T1000 (cell line): ENCODE measurements at regions not wholly inside any gene's neighbourhood (a gene's known extent, or its start where the extent isn't known, plus 50 kb on each side); places are given as distances from the start of the nearest gene placed in this dataset.

Experiments
- DNase-seq: peaks from one replicate; lab custom pipeline; 2025; ENCODE audit warnings: mixed read lengths; lab: John Stamatoyannopoulos, UW

DNA sequence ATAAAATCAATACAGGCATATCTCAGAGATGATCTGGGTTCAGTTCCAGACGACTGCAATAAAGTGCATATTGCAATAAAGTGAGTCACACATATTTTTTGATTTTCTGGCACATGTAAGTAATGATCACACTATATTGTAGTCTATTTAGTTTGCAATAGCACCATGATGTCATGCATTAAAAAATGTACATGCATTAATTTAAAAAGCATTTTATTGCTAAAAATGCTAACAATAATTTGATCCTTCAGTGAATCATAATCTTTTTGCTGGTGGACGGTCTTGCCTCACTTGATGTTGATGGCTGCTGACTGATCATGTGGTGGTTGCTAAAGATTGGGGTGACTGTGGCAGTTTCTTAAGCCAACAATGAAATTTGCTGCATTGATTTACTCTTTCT, 511.1 kb downstream of the OTOL1 start:
- DNase-seq, result no peak

DNA sequence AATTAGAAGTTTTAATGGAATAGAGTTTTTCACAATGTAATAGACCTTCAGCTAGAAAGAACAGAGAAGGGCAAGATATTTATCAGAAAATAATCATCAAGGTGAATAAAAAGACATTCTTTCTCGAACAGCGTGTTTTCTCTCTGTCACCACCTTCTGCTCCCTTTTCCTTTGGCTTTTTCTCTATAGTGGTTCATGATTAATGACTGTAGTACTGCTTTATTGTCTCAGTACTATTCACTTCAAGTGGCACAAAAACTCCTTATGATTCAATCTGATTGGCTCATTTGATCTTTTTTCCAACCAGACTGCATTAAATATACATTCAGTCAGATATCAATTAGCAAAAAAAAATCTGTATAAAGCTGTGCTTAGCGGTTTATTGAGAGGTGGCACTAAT, 516.0 kb downstream of the OTOL1 start:
- no peak for DNase-seq

DNA sequence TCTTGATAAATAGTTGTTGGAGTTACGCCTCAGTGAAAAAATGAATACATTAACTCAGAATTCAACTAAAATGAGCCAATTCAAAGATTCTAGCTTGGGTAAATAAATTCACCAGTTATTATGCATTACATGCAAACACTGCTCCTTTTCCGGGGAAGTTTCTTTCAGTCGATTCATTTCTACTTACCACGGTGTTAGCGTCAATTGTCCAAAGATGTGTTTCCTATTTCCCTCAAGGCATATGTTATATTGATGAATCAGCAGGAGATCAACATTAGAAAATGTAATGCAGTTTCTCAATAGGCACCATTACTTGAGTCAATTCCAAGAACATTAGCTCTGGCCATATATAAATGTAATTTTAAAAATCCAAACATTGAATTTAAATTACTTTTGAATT, 517.7 kb downstream of the OTOL1 start:
- no peak for DNase-seq

DNA sequence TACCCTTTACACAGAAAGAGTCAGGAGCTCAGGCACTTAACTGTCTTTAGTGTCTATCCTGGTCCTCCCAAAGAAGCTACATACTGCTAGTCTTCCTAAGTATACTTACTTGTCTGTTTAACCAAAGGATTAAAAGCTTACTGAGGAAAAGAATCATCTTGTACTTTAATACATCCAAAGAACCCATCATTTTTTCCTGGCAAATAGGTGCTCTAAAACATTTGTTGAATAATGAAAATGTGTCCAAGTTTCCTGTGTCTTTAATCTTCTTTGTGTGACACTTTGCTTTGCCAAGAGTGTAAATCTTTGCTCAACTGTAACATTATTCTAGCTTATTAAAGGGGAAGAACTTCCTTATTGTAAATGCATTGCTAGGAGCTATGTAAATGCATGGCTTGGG, 519.2 kb downstream of the OTOL1 start:
- no peak for DNase-seq

DNA sequence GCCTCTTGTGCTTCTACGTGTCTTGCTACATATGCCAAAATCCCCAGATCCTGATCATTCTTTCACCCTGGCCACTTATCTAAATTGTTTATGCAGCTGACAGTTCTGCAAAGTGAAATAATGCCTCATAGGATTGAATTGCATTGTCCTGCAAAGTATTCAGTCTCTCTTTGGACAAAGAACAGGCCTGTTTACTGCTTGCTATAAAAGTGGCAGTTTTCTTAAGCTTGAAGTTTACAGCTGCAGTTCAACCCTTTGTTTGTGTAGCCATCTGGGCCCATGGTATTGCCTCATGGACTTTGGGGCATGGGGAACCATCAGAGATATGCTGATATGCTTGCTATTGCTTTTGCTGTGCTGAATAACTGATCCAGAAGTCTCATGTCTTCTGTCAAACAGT, 523.2 kb downstream of the OTOL1 start:
- no peak for DNase-seq

DNA sequence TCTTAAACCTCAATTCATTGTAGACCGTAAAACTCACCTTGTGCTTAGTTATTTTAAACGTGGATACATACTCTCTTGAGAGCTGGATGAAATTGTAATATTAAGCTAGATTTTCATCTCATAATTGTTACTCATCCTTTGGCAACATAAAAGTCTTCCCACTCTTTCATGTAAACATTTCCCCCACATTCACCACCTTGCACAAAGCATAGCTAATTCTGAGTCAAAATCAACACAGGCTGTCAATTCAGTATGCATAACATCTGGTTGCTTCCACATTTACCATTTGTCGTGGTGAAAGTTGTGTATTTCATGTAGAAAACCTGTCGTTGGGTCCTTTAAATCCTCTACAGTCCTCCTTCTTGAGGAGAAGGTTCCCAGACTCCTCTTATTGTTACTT, 524.6 kb downstream of the OTOL1 start:
- DNase-seq, result no peak

DNA sequence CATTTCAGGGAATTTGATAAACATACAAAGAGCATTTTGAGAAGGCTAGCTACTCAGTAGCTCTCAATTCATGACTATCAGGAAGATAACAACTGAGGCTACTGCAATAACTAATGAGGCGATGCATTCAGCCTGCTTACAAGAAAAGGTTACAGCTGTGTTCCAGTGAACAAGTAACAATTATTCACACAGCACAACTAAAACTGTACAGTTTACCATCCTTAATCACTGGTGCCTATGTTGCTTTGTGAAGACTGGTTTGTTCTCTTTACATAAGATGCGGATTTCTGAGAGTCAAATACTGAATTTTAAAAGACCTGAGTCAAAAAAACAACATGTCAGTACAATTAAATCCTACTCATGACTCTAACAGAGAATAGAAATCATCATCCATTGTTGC, 526.3 kb downstream of the OTOL1 start:
- no peak for DNase-seq

DNA sequence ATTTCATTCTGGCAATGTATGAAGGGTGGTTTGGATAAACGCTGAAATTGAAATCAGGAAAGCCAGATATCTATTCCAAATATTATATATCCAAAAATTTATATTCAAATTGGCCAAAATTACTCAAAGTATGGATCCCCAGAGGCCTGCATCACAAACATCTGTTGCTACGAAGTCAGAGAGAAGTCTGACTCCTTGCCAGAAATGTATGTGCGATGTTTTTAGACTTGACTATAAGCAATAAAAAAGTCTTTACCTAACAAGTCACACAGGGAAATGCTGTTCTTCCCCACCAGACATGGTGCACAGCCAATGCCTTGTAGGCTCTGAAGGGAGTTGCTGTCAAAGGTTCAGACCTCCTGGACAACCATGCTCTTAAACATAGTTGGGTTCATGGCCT, 533.1 kb downstream of the OTOL1 start:
- no peak for DNase-seq

DNA sequence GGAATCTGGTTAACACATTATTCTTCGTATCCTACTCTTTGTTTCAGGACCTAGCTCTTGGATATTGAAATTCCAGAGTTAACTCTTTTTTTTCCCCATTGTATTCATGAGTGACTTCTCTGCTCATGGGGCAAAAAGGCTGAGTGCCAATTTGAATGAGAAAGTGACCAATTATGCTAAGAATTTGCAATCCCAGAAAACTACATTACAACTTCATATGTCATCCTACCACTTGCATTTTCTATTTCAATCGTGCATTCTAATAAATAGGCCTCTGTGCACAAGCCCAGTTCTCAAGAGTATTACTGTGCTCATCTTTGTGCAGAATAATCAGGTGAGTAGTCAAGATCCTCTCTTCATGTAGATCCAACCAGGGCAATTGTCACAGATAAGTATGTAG, 537.8 kb downstream of the OTOL1 start:
- no peak for DNase-seq

DNA sequence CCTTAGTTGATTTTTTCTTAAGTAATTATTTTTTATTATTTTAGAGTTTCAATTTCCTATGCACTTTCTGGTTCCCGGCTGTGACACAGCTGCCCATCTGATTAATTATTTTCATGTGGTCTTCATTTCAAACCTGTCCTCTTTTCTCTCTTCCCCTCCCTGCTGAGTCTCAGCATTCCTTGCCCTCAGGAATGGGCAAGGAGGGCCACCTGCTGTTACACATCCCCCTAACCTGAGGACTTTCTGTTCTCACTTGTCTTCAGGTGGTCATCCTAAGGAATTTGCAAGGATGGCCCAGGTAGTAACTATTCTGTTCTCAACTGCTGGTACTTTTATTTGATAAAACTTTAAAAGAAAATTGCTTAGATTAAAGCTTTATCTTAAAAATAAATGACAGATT, 545.0 kb downstream of the OTOL1 start:
- DNase-seq, result no peak

DNA sequence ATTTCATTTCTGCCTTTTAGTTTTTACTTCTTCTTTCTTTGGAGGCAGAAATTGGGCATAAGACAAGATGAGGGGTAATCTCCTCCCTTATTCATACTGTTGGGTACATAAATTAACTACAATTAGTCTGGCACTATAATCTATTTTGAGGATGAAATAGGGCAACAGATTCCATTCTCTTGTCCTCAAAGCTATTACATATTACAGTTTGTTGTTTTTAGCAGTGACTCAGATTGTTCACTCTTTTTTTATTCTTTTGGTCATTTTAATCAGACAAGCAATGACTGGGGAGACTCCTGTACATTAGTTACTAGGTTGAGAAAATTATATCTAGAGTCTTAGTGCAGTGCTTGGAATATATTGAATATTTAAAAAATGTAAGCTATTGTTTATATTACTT, 556.0 kb downstream of the OTOL1 start:
- DNase-seq, result no peak

DNA sequence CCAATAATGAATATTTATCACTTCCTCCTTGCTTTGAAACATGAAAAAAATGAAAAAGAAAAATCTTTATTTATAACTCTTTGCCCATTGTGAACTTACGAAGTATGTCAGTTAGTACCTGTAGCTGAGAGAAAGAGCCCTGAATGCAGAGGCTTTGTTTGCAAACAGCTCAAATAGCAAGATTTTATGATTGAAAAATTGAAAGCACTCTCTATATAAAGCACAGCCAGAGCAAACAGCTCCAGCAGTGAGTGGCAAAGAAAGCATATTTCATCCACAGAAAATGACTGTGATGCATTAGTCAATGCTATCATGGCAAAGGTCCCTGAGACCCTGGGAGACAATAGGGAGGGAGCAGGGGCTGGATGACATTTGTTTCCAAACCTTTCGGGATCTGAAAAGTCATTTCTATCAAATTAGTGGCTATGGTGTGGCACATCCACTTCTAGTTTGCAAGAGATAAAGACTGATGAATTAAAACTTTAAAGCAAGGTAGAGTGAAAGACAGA, 576.1 kb downstream of the OTOL1 start:
- DNase-seq, result no peak

DNA sequence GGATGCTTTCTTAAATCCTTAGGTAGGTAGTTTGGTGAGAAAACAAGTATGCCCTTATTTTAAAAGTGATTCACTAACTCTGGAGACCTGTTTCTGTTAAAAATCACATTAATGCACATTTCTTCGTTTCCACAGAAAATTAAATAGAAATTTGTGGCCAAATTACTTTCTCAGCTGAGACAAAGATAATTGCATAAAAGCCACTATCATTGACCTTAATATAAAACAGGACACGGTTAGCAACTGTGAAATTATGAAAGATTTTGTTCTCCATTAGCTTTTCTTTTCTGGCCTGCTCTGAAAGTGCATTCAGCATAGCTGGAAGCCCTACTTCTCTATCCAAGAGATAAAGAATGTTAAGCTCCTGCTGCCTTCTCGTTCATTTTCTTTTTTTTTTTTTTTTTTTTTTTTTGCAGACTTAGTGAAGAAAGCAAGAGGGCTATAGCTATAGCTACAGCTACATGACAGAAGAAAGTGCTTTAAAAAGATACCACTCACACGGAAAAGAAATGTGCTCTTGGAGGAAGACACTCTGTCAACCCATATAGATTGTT, 576.9 kb downstream of the OTOL1 start:
- DNase-seq, result no peak

DNA sequence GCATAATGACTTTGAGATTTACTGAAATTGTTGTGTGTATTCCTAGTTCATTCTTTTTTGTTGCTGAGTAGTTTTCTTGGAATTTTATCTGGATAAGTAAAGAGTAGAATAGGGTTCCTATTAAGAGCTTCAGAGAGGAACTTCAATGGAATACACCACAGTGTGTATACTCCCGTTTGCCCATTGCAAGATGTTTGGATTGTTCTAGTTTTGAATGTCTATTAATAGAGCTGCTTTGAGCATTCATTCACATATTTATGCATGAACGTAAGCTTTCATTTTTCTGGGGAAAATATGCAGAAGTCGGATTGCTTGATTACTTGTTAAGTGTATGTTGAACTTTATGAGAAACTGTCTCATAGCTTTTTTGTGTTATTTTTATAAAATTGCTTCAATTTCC, 580.5 kb downstream of the OTOL1 start:
- DNase-seq, result no peak

DNA sequence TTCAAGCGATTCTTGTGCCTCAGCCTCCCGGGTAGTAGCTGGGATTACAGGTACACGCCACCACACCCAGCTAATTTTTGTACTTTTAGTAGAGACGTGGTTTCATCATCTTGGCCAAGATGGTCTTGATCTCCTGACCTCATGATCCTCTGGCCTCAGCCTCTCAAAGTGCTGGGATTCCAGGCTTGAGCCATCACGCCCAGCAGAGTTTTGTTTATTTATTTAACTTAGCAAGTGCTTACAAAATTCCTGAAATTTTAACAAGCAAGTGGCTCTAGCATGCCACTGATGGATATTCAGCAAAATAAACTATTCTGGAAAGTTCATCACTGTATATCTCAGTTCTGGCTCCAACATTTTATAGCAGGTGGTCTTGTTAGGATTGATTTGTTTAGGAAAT, 585.9 kb downstream of the OTOL1 start:
- DNase-seq, result no peak

DNA sequence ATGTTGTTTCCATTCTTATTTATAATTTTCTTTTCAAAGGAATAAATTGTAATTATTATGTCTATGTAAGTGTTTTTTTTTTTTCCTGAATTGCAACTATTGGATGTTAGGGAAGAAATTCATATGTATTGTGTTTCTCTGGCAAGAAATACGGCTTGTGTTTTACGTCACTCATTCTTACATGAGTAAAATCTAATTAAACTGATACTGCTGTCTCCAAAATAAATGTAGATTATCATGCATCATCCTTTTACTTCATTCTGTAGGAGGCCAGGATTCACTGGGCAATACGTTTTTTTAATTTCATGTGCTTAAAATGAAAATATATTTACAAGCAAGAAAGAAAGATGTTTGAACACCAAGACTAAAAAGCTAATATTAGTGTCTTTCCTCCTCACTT, 590.8 kb downstream of the OTOL1 start:
- no peak for DNase-seq

DNA sequence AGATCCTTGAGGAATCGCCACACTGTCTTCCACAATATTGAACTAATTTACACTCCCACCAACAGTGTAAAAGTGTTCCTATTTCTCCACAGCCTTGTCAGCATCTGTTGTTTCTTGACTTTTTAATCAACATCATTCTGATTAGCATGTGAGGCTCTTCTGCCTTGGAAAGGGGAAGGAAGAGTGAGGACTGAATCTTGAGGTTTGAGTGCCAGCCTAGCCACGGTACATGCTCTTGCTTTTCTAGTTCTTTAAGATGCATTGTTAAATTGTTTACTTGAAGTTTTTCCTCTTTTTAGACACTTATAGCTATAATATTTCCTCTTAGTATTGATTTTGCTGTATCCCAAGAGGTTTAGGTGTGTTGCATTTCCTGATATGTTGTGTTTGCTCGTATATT, 596.1 kb downstream of the OTOL1 start:
- DNase-seq, result no peak

DNA sequence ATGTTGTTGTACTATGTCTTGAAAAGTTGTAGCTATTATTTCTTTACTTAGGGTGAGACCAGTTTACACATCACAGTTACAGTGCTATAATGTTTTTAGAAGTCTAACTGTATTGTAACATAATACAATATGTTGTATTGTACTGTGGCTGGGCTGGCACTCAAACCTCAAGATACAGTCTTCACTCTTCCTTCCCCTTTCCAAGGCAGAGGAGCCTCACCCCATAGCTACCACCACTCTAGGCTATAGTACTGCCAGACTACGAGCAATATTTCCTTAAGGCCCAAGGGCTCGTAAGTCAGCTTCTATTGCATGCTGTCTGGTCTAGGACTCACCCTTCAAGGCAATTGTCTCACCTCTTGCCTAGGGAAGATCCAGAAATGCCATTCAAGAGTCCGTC, 597.7 kb downstream of the OTOL1 start:
- no peak for DNase-seq

DNA sequence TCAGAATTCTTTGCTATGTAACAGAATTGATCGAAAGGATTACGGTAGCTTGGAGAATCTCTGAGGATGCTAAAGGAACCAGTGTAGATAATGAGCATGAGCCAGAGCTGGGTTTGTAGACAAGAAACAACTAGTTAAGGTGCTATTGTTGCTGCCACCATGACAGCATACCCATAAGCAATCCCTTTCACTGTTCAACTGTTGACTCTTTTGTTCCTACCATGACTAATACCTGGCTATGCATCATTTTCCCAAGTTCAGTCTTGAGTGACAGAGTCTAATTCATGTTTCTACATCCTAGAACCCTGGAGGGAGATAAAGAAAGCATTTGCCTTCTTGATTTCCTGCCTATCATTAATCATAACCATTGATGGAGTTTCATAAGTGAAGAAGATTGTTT, 600.3 kb downstream of the OTOL1 start:
- DNase-seq, result no peak

DNA sequence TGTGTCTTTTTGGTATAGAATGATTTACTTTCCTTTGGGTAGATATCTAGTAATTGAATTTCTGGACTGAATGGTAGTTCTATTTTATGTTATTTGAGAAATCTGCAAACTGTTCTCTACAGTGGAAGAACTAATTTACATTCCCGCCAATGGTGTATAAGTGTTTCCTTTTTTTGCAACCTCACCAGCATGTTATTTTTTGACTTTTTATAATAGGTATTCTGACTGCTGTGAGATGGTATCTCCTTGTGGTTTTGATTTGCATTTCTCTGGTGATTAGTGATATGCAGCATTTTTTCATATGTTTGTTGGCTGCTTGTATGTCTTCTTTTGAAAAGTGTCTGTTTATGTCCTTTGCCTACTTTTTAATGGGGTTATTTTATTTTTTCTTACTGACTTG, 607.2 kb downstream of the OTOL1 start:
- no peak for DNase-seq

DNA sequence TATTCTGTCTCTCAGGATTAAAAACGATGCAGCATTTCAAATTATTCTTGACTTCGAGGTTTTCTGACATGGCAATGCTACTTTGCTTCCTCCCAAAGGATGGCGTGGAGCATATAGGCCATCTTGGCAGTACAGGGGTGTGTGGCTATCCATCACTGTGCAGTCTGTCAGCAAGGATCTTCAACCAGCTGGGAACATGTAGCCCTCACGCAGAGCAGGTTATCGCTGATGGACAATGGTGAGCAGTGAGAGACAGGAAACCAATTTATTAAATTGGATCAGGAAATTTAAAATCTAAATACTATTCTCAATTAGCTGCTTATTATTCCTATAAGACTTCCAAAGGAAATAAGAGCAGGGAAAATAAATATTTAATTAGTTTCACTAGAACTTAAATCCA, 615.3 kb downstream of the OTOL1 start:
- no peak for DNase-seq

DNA sequence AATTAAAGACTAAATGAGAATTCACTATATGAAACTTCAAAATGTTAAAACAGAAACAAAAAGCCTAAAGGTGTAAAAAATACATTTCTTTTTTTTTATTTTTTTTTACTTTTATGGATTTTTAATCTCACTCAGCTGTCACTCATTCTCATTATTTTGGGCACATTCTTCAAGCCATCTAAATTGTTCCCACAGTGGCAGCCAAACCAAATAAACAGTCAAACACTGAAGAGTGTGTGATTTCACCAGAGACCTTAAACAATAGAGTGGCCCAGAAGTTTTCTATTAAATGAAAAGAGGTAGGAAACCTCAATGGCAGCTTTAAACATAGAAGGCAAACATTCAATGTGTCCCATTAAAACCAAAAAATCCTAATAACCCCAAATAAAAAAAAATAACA, 616.1 kb downstream of the OTOL1 start:
- DNase-seq, result no peak

DNA sequence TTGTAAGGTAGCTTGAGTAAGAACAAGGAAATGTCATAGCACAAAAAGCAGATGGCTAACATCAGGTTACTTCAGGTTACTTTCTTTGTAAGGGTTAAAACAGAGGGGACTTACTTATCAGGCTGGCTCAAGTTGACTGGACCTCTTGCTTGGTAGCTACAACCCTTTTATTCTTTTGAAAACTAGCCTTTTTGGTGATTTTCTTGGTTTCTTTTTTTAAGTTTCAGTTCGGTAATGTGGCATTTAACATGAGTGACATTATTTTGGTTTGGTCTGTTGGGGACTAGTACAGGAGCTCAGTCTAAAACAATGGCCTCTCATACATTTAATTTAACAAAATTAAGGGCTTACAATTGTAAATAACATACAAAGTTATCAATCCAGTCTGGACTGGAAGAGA, 621.4 kb downstream of the OTOL1 start:
- DNase-seq, result no peak

DNA sequence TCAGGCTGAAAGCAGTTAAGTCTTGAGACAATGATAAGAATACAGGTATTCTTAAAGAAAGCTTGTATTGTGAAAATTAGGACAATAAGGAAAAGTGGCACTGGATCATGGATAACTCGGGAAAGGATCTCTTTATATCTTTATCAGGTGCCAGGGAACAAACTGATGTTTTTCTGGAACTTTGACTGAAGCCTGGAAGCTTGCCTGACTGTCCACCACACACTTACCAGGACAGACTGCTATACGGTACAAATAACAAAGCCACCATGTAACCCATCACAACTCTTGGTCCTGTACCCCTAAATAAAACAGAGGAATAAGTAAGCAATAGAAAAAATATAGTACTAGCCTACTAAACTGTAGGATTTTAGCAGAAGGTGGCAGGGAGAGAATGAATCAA, 623.0 kb downstream of the OTOL1 start:
- DNase-seq, result no peak

DNA sequence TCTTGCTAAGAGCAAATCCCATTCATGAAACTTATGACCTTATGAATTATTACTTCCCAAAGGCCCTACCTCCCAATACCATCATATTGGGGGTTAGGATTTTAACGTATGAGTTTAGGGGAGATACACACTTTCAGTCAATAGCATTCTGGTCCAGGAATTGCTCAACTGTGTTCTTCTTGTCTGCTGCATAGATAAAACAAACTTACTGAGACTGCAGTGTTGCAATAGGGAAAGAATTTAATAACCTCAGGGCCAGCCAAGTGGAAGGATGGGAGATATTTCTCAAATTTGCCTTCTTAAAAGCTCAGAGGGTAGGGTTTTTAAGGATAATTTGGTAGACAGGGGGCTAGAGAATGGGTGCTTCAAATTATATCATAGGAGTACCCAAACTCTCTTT, 625.8 kb downstream of the OTOL1 start:
- DNase-seq, result no peak
